Ovary (tissue), 7 donors: ENCODE measurements at regions not wholly inside any gene's neighbourhood (a gene's known extent, or its start where the extent isn't known, plus 50 kb on each side); places are given as distances from the start of the nearest gene placed in this dataset.

Experiments used
- DNase-seq, 5 donors: peaks; one replicate each; pipeline ENCODE4 v3.0.0-alpha.2; 2019 to 2020
- H3K27ac ChIP-seq, 2 donors: fragments of 200-600 bp; one replicate each; pipeline versions ENCODE4 v1.5.1 to v1.8.0; 2019 to 2022
- H3K27me3 ChIP-seq: fragments of 200-600 bp; one replicate; pipeline ENCODE4 v1.8.0; 2022
- H3K36me3 ChIP-seq: fragments of 200-600 bp; sonication (generic); one replicate; pipeline ENCODE4 v1.5.1; 2019
- H3K4me1 ChIP-seq: one replicate; pipeline ENCODE4 v1.8.1; 2013; ENCODE audit warnings: mild to moderate bottlenecking, moderate library complexity; ENCODE audit not compliant: insufficient read depth
- H3K4me3 ChIP-seq: fragments of 200-600 bp; sonication (generic); one replicate; pipeline ENCODE4 v1.5.1; 2017
- H3K9me3 ChIP-seq, 2 donors: fragments of 200-600 bp in 1 of 2; sonication (generic) in 1 of 2; one replicate each; pipeline versions ENCODE4 v1.5.1 to v1.8.1; 2013 to 2019; ENCODE audit warnings: mild to moderate bottlenecking in 1 of 2, moderate library complexity in 1 of 2
- CTCF ChIP-seq, 3 donors: fragments of 450-650 bp in 2 of 3; fragments of 200-600 bp in 1 of 3; IDR thresholded peaks; one replicate each; pipeline versions ENCODE4 v1.5.1 to v1.8.0; 2016 to 2022; ENCODE audit warnings: antibody characterized with exemption in 3 of 3, mild to moderate bottlenecking in 1 of 3
- EP300 ChIP-seq: sonication (generic); formaldehyde crosslinking; IDR thresholded peaks from one replicate; pipeline ENCODE4 v1.6.1; 2017; ENCODE audit warnings: antibody characterized with exemption
- POLR2A ChIP-seq: fragments of 450-650 bp; IDR thresholded peaks from one replicate; pipeline ENCODE4 v1.6.1; 2017; ENCODE audit warnings: antibody characterized with exemption, mild to moderate bottlenecking, moderate library complexity
- WGBS, 3 donors: extraction: QIAGEN DNeasy Blood & Tissue Kit in 1 of 3; methylation state at CpG; one replicate each; pipeline versions ENCODE4 v1.1.5 to v1.1.7; 2013 to 2017; 5-methylcytosine and 5-hydroxymethylcytosine counted together
- intact Hi-C, 4 donors: fragments of 100-400 bp; cut with DNase I; formaldehyde crosslinking; loops; one replicate each; pipeline versions ENCODE4 v1.11.0 to v1.15.1; 2022 to 2023
- donor health status: DM: no; HTN: no; CAD: no; lungs with moderate emphysema.
- donor health status: DM: no; HTN: no; CAD: no.
- donor health status: Bipolar disorder and iron deficiency.
- donor health status: DM: no; HTN: no; CAD: no.
- donor health status: DM: yes; HTN: yes; CAD: no.

GRCh38 chr9:126160854-126161329, 165.7 kb upstream of the MVB12B start:
- Histone ChIP-seq H3K4me3 (no peak overlapping the region), H3K27ac (no peak overlapping the region), H3K27me3 (no peaks in the 10 kb centered on the region), H3K36me3 (no peaks in the 10 kb centered on the region), H3K9me3 (no peaks in the 10 kb centered on the region), H3K4me1 (no peaks in the 10 kb centered on the region)
- TF ChIP-seq EP300: no peak
- TF ChIP-seq POLR2A: no peak
- TF ChIP-seq CTCF (IDR thresholded peaks at IDR 0.05): no peak
- DNase-seq: no peak
- intact Hi-C loops: no loop called here
- 62 to 84% (median 79%) methylated on average over 1 of the region's 1 CpG for WGBS, 3 donors

GRCh38 chr9:126162611-126163381, 163.8 kb upstream of the MVB12B start:
- Histone ChIP-seq H3K4me3 (no peak overlapping the region), H3K27me3 (no peaks in the 10 kb centered on the region), H3K4me1 (no peaks in the 10 kb centered on the region), H3K36me3 (no peaks in the 10 kb centered on the region), H3K9me3 (no peaks in the 10 kb centered on the region), H3K27ac (no peak overlapping the region)
- WGBS, 3 donors: 83 to 86% (median 85%) methylated on average over 15 to 18 of the region's 18 CpGs
- intact Hi-C loops: loop anchor here in 1 of 4 donors (1.0 kb wide), 1 partner anchor 22 kb away; no protein-coding TSS in a partner anchor
- TF ChIP-seq EP300 (no peak), POLR2A (no peak), CTCF (IDR thresholded peaks at IDR 0.05) (no peak)
- no peak for DNase-seq

- Histone ChIP-seq H3K36me3 (no peaks in the 10 kb centered on the region), H3K4me1 (no peaks in the 10 kb centered on the region), H3K4me3 (no peak overlapping the region), H3K27me3 (no peaks in the 10 kb centered on the region), H3K27ac (no peak overlapping the region), H3K9me3 (no peaks in the 10 kb centered on the region)
- intact Hi-C loops: no loop called here
- DNase-seq: no peak
- 80 to 85% (median 84%) methylated on average over 22 of the region's 22 CpGs for WGBS, 3 donors
- no peak for TF ChIP-seq EP300
- no peak for TF ChIP-seq POLR2A
- TF ChIP-seq CTCF (IDR thresholded peaks at IDR 0.05): no peak
Observed at GRCh38 chr9:126164796-126165525, 161.7 kb upstream of the MVB12B start.

- intact Hi-C loops: no loop called here
- no peak for DNase-seq
- Histone ChIP-seq H3K4me3 (no peak overlapping the region), H3K27ac (no peak overlapping the region), H3K36me3 (no peaks in the 10 kb centered on the region), H3K4me1 (no peaks in the 10 kb centered on the region), H3K27me3 (no peaks in the 10 kb centered on the region), H3K9me3 (no peaks in the 10 kb centered on the region)
- TF ChIP-seq CTCF (IDR thresholded peaks at IDR 0.05) (no peak), POLR2A (no peak), EP300 (no peak)
- WGBS, 3 donors: 84 to 95% (median 94%) methylated on average over 8 of the region's 8 CpGs
Observed at GRCh38 chr9:126165755-126166154, 160.9 kb upstream of the MVB12B start.
